BE2C (cell line): ENCODE measurements at regions not wholly inside any gene's neighbourhood (a gene's known extent, or its start where the extent isn't known, plus 50 kb on each side); places are given as distances from the start of the nearest gene placed in this dataset.

Source experiments
- DNase-seq: peaks from one replicate; pipeline ENCODE4 v3.0.0-alpha.2; 2020
- H3K27me3 ChIP-seq: fragments of 250-450 bp; sonication (Bioruptor Pico); 2 replicates; pipeline ENCODE4 v1.5.1; 2020; ENCODE audit warnings: mild to moderate bottlenecking
- H3K36me3 ChIP-seq: fragments of 250-450 bp; sonication (Bioruptor Pico); 2 replicates; pipeline ENCODE4 v1.5.1; 2020; ENCODE audit warnings: mild to moderate bottlenecking
- H3K4me1 ChIP-seq: fragments of 250-450 bp; sonication (Bioruptor Pico); 2 replicates; pipeline ENCODE4 v1.5.1; 2020
- H3K4me3 ChIP-seq: 2 replicates; pipeline ENCODE4 v1.5.1; 2011; ENCODE audit warnings: low read depth, low read length
- H3K9me3 ChIP-seq: fragments of 250-450 bp; sonication (Bioruptor Pico); 2 replicates; pipeline ENCODE4 v1.5.1; 2020
- TF ChIP-seq, protein P1 (sequence below): IDR thresholded peaks from 2 replicates; pipeline ENCODE4 v1.5.1; 2012; ENCODE audit warnings: mild to moderate bottlenecking, low read depth, low read length

GRCh38 chr5:56358703-56359681 is 125.9 kb upstream of the ANKRD55 start:
- Histone ChIP-seq H3K4me1 (no peaks in the 10 kb centered on the region), H3K27me3 (no peaks in the 10 kb centered on the region), H3K4me3 (no peak overlapping the region), H3K36me3 (no peaks in the 10 kb centered on the region), H3K9me3 (peaks cover 4% of the 10 kb centered on the region; the same call in 1 of the 2 replicates)
- DNase-seq, result no peak
- TF ChIP-seq, protein P1, sequence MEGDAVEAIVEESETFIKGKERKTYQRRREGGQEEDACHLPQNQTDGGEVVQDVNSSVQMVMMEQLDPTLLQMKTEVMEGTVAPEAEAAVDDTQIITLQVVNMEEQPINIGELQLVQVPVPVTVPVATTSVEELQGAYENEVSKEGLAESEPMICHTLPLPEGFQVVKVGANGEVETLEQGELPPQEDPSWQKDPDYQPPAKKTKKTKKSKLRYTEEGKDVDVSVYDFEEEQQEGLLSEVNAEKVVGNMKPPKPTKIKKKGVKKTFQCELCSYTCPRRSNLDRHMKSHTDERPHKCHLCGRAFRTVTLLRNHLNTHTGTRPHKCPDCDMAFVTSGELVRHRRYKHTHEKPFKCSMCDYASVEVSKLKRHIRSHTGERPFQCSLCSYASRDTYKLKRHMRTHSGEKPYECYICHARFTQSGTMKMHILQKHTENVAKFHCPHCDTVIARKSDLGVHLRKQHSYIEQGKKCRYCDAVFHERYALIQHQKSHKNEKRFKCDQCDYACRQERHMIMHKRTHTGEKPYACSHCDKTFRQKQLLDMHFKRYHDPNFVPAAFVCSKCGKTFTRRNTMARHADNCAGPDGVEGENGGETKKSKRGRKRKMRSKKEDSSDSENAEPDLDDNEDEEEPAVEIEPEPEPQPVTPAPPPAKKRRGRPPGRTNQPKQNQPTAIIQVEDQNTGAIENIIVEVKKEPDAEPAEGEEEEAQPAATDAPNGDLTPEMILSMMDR, result no peak

GRCh38 chr5:56358046-56358445 is 124.9 kb upstream of the ANKRD55 start:
- no peaks in the 10 kb centered on the region for H3K36me3 ChIP-seq
- no peaks in the 10 kb centered on the region for H3K4me1 ChIP-seq
- no peaks in the 10 kb centered on the region for H3K27me3 ChIP-seq
- DNase-seq, result no peak
- peaks cover 4% of the 10 kb centered on the region; the same call in 1 of the 2 replicates for H3K9me3 ChIP-seq
- TF ChIP-seq, protein P1, result no peak
- H3K4me3 ChIP-seq, result no peak overlapping the region

DNA sequence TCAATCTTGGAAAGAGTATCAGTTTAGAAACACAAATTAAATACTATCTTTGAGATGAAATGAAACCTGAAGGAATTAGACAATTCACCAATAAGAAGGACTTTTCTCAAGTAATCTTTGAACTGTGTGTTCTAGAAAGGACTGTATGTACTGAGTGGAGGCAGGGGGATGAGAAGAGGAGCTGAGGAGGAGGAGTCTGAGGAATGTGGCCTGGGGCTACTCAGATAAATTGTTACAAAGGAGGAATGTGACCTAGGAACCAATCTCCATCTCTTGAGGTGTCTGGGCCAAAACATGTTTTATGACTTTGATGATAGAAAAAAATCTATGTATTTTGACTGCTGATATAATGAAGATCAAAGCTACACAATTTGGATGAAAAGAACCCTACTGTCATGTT is 124.3 kb upstream of the ANKRD55 start:
- H3K9me3 ChIP-seq, result peaks cover 4% of the 10 kb centered on the region; the same call in 1 of the 2 replicates
- H3K27me3 ChIP-seq, result no peaks in the 10 kb centered on the region
- TF ChIP-seq, protein P1, result no peak
- no peak for DNase-seq
- no peak overlapping the region for H3K4me3 ChIP-seq
- H3K4me1 ChIP-seq, result no peaks in the 10 kb centered on the region
- H3K36me3 ChIP-seq, result no peaks in the 10 kb centered on the region

DNA sequence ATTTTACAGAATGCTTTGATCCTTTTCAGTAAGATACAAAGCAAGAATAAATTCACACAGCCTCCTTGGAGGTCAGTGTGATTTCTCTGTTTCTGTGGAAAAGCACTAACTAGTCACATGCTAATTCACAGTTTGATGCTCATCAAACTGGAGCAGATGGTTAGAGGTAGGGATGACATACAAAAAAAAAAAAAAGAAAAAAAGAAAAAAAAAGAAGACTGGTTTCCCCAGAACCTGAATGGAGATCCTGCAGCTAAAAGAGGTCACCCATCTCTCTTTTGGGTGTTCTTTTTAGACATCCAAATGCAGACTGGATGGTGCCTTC is 123.7 kb upstream of the ANKRD55 start:
- Histone ChIP-seq H3K27me3 (no peaks in the 10 kb centered on the region), H3K4me1 (no peaks in the 10 kb centered on the region), H3K9me3 (peaks cover 4% of the 10 kb centered on the region; the same call in 1 of the 2 replicates), H3K4me3 (no peak overlapping the region), H3K36me3 (no peaks in the 10 kb centered on the region)
- TF ChIP-seq, protein P1, result no peak
- no peak for DNase-seq

- DNase-seq, result no peak
- H3K4me3 ChIP-seq, result no peak overlapping the region
- H3K4me1 ChIP-seq, result no peaks in the 10 kb centered on the region; the same call in 1 of the 2 replicates
- TF ChIP-seq, protein P1, result no peak
- no peaks in the 10 kb centered on the region for H3K27me3 ChIP-seq
- peaks cover under 1% of the 10 kb centered on the region; the same call in 1 of the 2 replicates for H3K9me3 ChIP-seq
- no peaks in the 10 kb centered on the region for H3K36me3 ChIP-seq
These were observed 123.1 kb upstream of the ANKRD55 start for GRCh38 chr5:56356121-56356835.

- TF ChIP-seq, protein P1, result no peak
- no peak overlapping the region for H3K4me3 ChIP-seq
- H3K36me3 ChIP-seq, result no peaks in the 10 kb centered on the region
- no peak for DNase-seq
- H3K9me3 ChIP-seq, result no peaks in the 10 kb centered on the region
- no peaks in the 10 kb centered on the region for H3K27me3 ChIP-seq
- H3K4me1 ChIP-seq, result peaks cover 9% of the 10 kb centered on the region
These were observed 121.7 kb upstream of the ANKRD55 start for GRCh38 chr5:56354836-56355235.
